ENCODE measurements at regions not wholly inside any gene's neighbourhood (a gene's known extent, or its start where the extent isn't known, plus 50 kb on each side); places are given as distances from the start of the nearest gene placed in this dataset.

GRCh38 chr1:30160999-30161689, 562.2 kb downstream of the MATN1 start:
- no peak for TF ChIP-seq CTCF (IDR thresholded peaks at IDR 0.05)
- TF ChIP-seq HDAC2 (IDR thresholded peaks at IDR 0.05) = no peak
